Right ventricle myocardium inferior (tissue), 1 donor: ENCODE measurements at regions not wholly inside any gene's neighbourhood (a gene's known extent, or its start where the extent isn't known, plus 50 kb on each side); places are given as distances from the start of the nearest gene placed in this dataset.

ENCODE experiments used
- ATAC-seq: fragments of 200-7000 bp; cut with Tn5 transposase; one replicate; pipeline ENCODE4 v1.9.1; 2020; ENCODE audit warnings: mild to moderate bottlenecking, moderate library complexity
- DNase-seq: peaks from one replicate; pipeline ENCODE4 v3.0.0; 2021; ENCODE audit errors: missing footprints
- intact Hi-C: fragments of 100-400 bp; cut with DNase I; formaldehyde crosslinking; loops from one replicate; pipeline ENCODE4 v1.11.0; 2022
- donor health status: DM: no; HTN: yes; CAD: no; lungs with severe emphysema.

DNA sequence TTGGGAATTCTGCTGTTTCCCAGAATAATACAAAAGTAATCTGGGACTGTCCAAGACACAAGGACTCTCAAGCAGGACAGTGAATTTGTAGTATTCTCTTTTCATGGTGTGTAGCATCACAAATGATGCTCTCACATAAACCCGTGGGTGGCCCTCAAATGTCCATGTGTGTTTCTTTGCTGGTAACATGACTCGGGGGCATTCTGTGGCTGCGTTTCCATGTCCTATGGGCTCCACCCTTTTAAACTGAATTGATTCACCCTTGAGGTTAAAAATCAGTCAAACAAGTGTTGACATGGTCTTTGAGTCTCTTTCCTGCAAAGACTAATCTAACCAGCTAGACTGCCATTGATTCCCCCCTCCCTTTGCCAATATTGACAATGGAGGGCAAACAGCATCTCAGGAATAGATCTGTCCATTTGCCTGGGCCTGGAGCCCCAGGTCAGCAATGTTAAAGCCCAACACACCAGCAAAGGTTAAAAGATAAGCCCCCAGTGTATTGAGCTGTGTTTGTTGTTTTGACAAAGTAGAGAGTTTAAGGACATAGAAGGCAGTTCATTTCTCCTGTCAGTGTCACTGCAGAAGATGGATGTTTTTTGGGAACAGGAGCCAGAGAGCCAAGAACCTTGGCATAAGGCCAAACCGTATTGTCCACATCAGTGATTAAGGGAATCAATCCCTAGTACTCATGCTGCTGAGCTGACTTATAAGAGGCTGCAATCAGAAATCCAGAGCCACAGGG, 117.1 kb upstream of the COX10 start:
- DNase-seq, result no peak
- ATAC-seq, result no peak
- intact Hi-C loops, result no loop called here

GRCh38 chr17:13953841-13954240, 115.5 kb upstream of the COX10 start:
- ATAC-seq (no peak), DNase-seq (no peak)
- intact Hi-C loops, result no loop called here

DNA sequence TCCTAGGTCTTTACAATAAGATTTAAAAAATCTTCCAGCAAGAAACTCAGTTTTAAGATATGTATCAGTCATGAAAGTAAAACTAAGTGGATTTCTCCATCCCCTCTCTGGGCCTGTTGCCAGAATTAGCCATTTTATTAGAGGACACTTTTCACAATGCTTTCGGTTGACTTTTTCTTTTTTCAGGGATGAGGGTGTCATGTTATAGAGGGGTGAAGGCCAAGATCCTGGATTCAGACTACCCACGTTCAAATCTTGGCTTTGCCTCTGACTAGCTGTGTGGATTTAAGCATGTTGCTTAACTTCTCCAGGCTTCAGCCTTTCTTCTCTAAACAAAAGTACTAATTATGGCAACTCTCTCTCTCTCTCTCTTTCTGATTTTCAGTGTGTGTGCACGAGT, 111.7 kb upstream of the COX10 start:
- ATAC-seq (no peak), DNase-seq (no peak)
- intact Hi-C loops, result no loop called here

- intact Hi-C loops, result no loop called here
- no peak for ATAC-seq
- DNase-seq, result no peak
Measured at GRCh38 chr17:13958773-13959172, 110.5 kb upstream of the COX10 start.

DNA sequence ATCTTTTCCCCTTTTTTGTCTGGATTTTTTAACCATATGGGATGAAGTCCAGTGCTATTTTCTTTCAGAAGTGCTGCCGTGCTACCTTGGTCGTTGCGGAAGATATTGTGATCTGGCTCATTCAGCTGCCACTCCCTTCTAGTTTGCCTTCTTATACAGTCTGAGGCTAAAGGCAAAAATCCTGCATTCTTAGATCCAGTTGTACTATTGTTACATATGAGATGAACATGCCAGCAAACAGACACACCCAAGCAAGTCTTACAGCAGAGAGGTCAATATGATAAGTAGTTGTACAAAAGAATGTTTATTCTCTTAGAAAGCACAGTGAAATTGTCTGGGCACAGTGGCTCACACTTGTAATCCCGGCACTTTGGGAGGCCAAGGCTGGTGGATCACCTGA, 108.0 kb upstream of the COX10 start:
- ATAC-seq, result no peak
- DNase-seq, result no peak
- intact Hi-C loops, result no loop called here

DNA sequence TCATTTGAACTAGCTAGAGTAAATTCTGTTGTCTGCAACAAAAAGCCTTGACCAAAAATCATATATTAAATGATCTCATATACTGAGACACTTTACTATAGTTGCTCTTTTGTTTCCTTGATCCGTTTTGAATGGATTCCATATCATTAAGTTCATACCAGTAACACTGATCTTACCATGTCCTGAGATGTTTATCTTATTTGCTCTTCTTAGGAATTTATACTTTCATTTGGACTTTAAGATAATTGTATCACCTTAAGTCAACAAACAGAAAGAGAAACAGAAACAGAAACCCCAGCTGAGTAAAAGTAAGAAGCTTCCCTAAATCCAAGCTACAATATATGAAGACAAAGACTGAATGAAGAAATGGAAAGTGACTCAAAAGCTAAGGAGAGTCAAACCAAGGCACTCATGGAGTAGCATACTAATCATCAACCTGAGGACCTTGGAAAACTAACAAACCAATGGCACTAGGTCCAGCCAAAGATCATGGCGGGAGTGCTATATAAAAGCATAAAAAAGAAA, 106.5 kb upstream of the COX10 start:
- intact Hi-C loops, result no loop called here
- no peak for ATAC-seq
- no peak for DNase-seq

DNA sequence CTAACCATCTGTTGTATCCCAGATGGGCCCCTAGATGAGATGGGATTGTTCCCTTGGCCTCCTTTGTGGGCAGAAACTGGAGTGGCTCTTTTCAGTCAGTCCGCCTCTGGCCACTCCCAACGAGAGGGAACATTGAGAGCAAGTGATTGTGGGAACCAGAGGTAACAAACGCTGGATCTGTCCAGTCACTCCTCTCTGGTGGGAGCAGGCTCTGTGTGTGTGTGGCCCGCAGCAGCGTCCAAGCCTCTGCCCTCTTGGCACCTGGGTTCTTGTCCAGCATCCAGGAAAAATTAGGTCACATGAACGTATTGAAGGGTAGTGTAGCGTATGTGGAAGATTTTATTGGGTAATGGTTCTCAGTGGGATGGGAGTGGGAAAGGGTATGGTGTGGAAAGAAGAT, 101.9 kb upstream of the COX10 start:
- no peak for DNase-seq
- intact Hi-C loops, result no loop called here
- no peak for ATAC-seq

DNA sequence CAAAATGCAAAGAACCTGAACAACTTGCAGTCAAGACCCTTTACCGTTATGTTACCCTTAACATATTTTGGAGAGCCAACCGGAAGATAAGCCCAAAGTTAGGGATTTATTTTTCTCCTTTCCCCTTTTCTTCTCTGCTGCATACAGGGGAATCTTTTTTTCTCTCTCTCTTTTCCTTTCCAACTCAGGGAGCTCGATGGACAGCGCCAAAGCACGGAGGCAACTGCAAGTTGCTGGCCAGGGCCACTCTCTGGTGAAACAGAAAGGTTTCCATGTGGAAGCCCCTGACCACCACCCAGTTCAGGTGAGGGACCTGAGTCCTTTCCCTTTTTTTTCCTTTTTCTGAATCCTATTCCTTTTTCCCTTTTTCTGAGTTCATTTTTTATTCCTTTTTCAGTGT, 98.8 kb upstream of the COX10 start:
- no peak for ATAC-seq
- intact Hi-C loops, result no loop called here

GRCh38 chr17:13973960-13974651, 95.2 kb upstream of the COX10 start:
- intact Hi-C loops, result no loop called here
- no peak for ATAC-seq
- DNase-seq, result no peak

More for the DNA sequence above, 98.8 kb upstream of the COX10 start:
- DNase-seq, result no peak

GRCh38 chr17:13977837-13978236, 91.5 kb upstream of the COX10 start:
- no peak for ATAC-seq
- intact Hi-C loops, result no loop called here
- DNase-seq, result no peak

DNA sequence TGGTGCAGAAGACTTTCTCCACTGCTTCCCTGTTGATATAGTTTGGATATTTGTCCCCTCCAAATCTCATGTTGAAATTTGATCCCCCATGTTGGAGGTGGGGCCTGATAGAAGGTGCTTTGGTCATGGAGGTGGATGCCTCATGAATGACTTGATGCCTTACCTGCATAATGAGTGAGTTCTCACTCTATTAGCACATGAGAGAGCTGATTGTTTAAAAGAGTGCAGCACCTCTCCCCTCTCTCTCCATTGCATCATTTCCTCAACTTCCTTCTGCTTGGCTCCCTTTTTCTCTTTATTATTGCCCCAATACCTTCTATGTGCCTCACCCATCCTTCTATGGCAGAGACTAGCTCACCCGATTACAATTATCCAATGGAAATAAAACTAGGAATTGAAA, 90.8 kb upstream of the COX10 start:
- intact Hi-C loops, result no loop called here
- ATAC-seq, result no peak
- no peak for DNase-seq

DNA sequence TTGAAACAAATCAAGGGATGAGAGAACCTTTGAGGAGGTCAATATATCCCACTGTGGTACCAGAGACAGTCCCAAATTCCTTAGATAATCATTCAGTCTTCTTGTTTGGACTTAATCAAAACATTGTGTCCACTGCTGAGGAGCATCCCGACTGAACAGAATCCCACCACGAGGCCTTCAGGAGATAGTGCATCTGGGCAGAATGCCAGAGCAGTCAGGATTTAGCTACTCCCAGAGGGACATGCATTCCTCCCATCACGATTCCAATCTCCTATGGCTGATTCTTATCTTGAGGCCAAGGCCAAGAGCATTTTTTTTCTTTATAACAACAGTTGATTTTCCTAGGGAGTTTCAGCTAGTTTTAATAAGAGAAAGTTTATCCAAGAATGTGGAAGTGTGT, 87.4 kb upstream of the COX10 start:
- intact Hi-C loops, result no loop called here
- DNase-seq, result no peak
- ATAC-seq, result no peak

GRCh38 chr17:13984956-13985355, 84.3 kb upstream of the COX10 start:
- intact Hi-C loops, result no loop called here
- DNase-seq (no peak), ATAC-seq (no peak)

DNA sequence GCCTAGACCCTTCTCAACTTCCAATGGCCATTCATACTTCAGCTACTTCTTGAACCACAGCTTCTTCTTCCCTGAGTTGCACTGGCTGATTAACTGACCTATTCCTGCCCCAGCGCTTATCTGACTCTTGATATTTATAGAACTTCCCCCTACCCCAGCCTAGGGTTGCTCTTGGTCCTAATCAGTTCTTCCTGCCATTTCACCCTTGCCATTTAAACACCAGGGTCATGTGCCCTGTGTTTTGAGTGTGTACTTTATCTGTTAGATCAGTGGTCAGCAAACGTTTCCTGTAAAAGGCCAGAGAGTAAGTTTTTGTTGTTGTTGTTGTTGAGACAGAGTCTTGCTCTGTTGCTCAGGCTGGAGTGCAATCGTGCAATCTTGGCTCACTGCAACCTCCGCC, 82.4 kb upstream of the COX10 start:
- intact Hi-C loops, result no loop called here
- ATAC-seq (no peak), DNase-seq (no peak)

DNA sequence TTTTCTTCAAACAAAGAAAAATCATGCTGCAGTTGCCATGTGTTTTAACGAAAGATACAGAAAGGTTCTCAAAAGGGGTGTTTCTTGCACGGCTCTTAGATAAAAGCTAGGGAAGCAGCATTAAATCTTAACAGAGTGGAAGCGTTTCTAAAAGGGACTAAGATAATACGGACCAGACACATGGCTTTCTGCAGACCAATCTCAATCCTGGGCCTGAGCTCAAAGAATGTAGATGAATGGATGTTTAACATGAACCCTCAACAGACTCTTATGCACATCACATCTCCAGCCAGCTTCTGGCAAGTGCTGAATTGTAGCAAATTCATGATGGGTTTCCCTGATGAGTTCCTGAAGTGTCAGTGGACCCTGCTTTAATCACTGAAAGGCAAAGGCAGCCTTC, 80.2 kb upstream of the COX10 start:
- ATAC-seq (no peak), DNase-seq (no peak)
- intact Hi-C loops, result no loop called here

- intact Hi-C loops, result no loop called here
- DNase-seq, result no peak
- ATAC-seq, result no peak
Measured at GRCh38 chr17:13993106-13993505, 76.2 kb upstream of the COX10 start.

DNA sequence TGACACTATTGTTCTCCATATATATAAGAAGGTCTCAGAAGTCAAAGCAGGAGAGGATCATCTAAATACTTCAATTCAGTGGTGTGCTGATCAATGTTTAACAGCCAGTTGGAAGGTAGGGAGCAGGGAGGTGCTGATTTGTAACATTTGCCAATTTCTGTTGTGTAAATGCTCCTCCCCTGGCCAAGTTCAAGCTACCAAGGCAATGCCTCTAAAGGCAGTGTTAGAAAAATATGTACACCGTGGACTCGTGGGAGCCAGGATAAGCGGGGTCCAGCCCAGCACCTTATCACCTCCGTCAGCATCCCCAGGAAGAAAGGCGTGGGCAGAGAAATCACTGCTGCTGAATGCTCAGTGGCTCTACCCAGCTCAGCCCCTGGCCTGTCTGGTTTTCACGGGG, 75.3 kb upstream of the COX10 start:
- ATAC-seq (no peak), DNase-seq (no peak)
- intact Hi-C loops, result no loop called here

DNA sequence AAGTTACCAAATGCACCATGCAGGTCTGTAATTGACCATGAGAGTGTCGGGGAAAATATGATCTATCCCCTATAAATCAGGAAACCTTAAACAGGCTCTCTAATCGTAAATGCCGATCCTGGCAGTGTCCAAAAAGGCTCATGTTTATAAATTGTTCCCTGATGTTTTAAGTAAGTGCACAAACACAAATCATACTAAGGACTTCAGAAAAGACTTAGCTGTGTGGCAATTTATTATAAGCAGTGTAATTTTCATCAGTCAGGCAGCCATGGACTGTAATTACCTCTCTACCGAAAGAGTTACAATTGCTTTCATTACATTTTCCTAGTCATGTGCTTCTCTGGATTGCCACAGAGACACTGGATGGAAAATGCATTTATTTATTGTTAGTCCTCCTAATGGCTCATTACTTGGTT, 73.4 kb upstream of the COX10 start:
- DNase-seq, result no peak
- no peak for ATAC-seq
- intact Hi-C loops, result no loop called here

GRCh38 chr17:13996276-13996675, 73.0 kb upstream of the COX10 start:
- intact Hi-C loops, result no loop called here
- DNase-seq (no peak), ATAC-seq (no peak)

DNA sequence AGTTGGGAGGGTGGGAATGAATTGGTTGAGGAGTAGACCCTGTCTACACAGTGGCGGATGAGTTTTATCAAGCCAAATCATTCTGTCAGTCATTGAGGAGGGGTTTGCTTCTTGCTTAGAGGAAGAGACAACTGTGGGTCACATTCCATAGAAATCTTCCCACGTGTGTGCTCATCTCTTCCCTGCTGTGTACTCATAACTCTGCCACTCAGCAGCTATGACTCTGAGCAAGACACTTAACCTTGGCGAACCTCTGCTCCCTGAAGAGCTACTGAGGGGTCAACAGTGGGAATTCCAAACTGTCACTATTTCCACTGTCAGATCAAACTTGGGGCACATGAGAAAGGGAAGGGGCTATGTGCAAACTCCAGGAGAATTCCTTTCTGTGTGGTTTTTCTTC, 72.6 kb upstream of the COX10 start:
- no peak for ATAC-seq
- intact Hi-C loops, result no loop called here

More for the DNA sequence above, 72.6 kb upstream of the COX10 start:
- DNase-seq, result no peak
